ENCODE measurements at regions not wholly inside any gene's neighbourhood (a gene's known extent, or its start where the extent isn't known, plus 50 kb on each side); places are given as distances from the start of the nearest gene placed in this dataset.

DNA sequence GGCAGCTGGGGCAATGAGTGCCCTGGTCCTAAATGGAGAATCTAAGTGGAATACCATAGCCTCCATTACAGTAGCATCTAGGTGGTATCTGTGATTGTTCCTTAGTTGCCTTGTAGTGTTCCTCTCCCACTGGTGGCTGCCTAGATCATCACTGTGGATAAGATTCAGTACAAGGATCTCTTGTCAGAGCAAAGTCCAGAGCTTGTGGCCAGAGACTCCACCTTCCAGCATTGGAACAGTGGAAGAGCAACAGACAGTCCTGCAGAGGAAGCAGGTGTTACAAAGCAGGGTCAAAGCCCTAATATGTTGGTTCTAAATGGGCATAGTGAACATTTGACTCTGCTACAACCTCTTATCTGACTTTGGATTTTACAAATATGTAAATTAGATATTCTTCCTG, 194.1 kb upstream of the GRIK2 start:
- no peaks in the 10 kb centered on the region for H3K4me1 ChIP-seq (ENCODE audit: low read length)

DNA sequence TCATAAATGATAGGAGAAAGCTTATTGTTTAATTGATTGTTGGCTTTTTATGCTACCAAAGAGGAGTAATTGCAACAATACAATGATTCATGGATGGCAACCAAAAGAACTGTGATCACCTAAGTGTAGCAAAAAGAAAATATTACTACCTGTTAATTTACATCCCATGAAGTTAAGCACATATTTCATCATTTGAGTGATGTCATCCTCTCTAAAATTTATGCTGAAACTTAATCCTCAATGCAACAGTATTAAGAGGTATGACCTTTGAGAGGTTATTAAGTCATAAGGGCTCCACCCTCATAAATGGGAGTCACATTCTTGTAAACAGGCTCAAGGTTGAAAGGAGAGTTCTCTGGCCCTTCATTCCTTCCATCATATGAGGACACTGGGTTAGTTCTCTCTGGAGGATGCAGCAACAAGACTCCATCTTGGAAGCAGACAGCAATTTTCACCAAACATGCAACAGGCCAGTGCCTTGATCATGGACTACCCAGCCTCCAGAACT, 190.6 kb upstream of the GRIK2 start:
- Histone ChIP-seq H3K4me3 (ENCODE audit: low read length) (no peak overlapping the region), H3K4me2 (ENCODE audit: low read depth, low read length, poor library complexity, severe bottlenecking) (no peak overlapping the region), H3K27me3 (ENCODE audit: low read length) (no peaks in the 10 kb centered on the region), H2AFZ (ENCODE audit: low read length) (no peak overlapping the region), H3K79me2 (ENCODE audit: low read length) (no peaks in the 10 kb centered on the region), H3K4me1 (ENCODE audit: low read length) (no peaks in the 10 kb centered on the region), H3K36me3 (ENCODE audit: insufficient read depth, low read length) (no peaks in the 10 kb centered on the region), H3K27ac (ENCODE audit: low read length) (no peak overlapping the region), H3K9ac (ENCODE audit: low read length) (no peak overlapping the region), H3K9me2 (replicated peaks; ENCODE audit: insufficient read depth, low read length) (no peaks in the 10 kb centered on the region), H4K20me1 (ENCODE audit: insufficient read depth, low read depth, low read length) (no peaks in the 10 kb centered on the region), H3K9me3 (ENCODE audit: low read length) (no peaks in the 10 kb centered on the region)
- no peak for DNase-seq

More for the DNA sequence above, 194.1 kb upstream of the GRIK2 start:
- no peak overlapping the region for H3K4me2 ChIP-seq (ENCODE audit: low read depth, low read length, poor library complexity, severe bottlenecking)
- H3K36me3 ChIP-seq (ENCODE audit: insufficient read depth, low read length) = no peaks in the 10 kb centered on the region
- no peaks in the 10 kb centered on the region for H3K9me3 ChIP-seq (ENCODE audit: low read length)
- no peak for DNase-seq
- H2AFZ ChIP-seq (ENCODE audit: low read length) = no peak overlapping the region
- no peak overlapping the region for H3K9ac ChIP-seq (ENCODE audit: low read length)
- no peaks in the 10 kb centered on the region for H3K27me3 ChIP-seq (ENCODE audit: low read length)
- no peaks in the 10 kb centered on the region for H3K9me2 ChIP-seq (replicated peaks; ENCODE audit: insufficient read depth, low read length)
- H3K4me3 ChIP-seq (ENCODE audit: low read length) = no peak overlapping the region
- no peak overlapping the region for H3K27ac ChIP-seq (ENCODE audit: low read length)
- H3K79me2 ChIP-seq (ENCODE audit: low read length) = no peaks in the 10 kb centered on the region
- H4K20me1 ChIP-seq (ENCODE audit: insufficient read depth, low read depth, low read length) = no peaks in the 10 kb centered on the region

DNA sequence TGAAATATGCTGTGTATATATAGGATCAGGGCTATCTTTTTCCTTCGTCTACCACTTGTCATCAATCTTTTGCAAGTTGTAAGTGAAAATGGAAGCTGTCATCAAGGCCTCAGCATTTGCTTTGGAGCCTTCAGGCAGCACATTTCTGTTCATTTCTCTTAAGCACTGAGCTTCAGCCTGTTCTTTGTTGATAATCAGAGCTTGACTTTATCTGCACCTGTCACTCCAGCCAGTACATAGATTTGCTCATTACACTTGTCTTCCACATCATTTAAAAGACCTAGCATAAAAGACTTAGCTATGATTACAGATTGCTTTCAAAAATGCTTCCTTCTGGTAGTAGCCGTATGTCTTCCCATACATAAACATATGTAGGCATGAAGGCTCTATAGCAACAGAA, 189.8 kb upstream of the GRIK2 start:
- Histone ChIP-seq H3K36me3 (ENCODE audit: insufficient read depth, low read length) (no peaks in the 10 kb centered on the region), H3K4me2 (ENCODE audit: low read depth, low read length, poor library complexity, severe bottlenecking) (no peak overlapping the region), H2AFZ (ENCODE audit: low read length) (no peak overlapping the region), H3K27ac (ENCODE audit: low read length) (no peak overlapping the region), H3K79me2 (ENCODE audit: low read length) (no peaks in the 10 kb centered on the region), H3K4me1 (ENCODE audit: low read length) (no peaks in the 10 kb centered on the region), H3K9ac (ENCODE audit: low read length) (no peak overlapping the region), H3K27me3 (ENCODE audit: low read length) (no peaks in the 10 kb centered on the region), H3K9me2 (replicated peaks; ENCODE audit: insufficient read depth, low read length) (no peaks in the 10 kb centered on the region), H4K20me1 (ENCODE audit: insufficient read depth, low read depth, low read length) (no peaks in the 10 kb centered on the region), H3K4me3 (ENCODE audit: low read length) (no peak overlapping the region), H3K9me3 (ENCODE audit: low read length) (no peaks in the 10 kb centered on the region)
- DNase-seq = no peak

DNA sequence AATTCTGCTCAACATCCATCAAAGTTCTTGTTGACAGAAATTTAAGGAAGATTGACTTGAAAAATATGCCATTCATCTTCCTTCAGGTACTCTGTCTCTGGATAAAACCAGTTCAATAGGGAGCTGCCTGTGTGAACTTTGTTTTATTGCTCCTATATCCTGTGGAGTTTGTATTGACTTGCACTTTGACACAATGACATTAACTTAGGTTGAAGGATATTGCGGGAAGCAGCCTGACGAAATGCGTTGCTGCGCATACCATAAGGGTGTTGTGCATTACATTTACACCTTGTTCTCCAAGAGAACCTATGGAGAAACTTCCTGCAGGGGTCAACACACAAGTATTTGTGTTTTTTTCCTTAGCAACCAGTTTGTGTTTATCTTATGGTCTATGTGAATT, 185.4 kb upstream of the GRIK2 start:
- H3K27me3 ChIP-seq (ENCODE audit: low read length) = no peaks in the 10 kb centered on the region
- no peak overlapping the region for H2AFZ ChIP-seq (ENCODE audit: low read length)
- H4K20me1 ChIP-seq (ENCODE audit: insufficient read depth, low read depth, low read length) = no peaks in the 10 kb centered on the region
- H3K79me2 ChIP-seq (ENCODE audit: low read length) = no peaks in the 10 kb centered on the region
- H3K4me3 ChIP-seq (ENCODE audit: low read length) = no peak overlapping the region
- no peaks in the 10 kb centered on the region for H3K9me2 ChIP-seq (replicated peaks; ENCODE audit: insufficient read depth, low read length)
- no peak overlapping the region for H3K9ac ChIP-seq (ENCODE audit: low read length)
- no peaks in the 10 kb centered on the region for H3K36me3 ChIP-seq (ENCODE audit: insufficient read depth, low read length)
- H3K4me1 ChIP-seq (ENCODE audit: low read length) = no peaks in the 10 kb centered on the region
- no peak overlapping the region for H3K27ac ChIP-seq (ENCODE audit: low read length)
- no peak for DNase-seq
- no peak overlapping the region for H3K4me2 ChIP-seq (ENCODE audit: low read depth, low read length, poor library complexity, severe bottlenecking)
- H3K9me3 ChIP-seq (ENCODE audit: low read length) = no peaks in the 10 kb centered on the region

- H3K9me3 ChIP-seq (ENCODE audit: low read length) = no peaks in the 10 kb centered on the region
- no peak overlapping the region for H3K27ac ChIP-seq (ENCODE audit: low read length)
- no peaks in the 10 kb centered on the region for H3K4me1 ChIP-seq (ENCODE audit: low read length)
- H3K36me3 ChIP-seq (ENCODE audit: insufficient read depth, low read length) = no peaks in the 10 kb centered on the region
- DNase-seq = no peak
- no peaks in the 10 kb centered on the region for H3K79me2 ChIP-seq (ENCODE audit: low read length)
- no peak overlapping the region for H3K4me3 ChIP-seq (ENCODE audit: low read length)
- H2AFZ ChIP-seq (ENCODE audit: low read length) = no peak overlapping the region
- H3K9me2 ChIP-seq (replicated peaks; ENCODE audit: insufficient read depth, low read length) = no peaks in the 10 kb centered on the region
- no peaks in the 10 kb centered on the region for H3K27me3 ChIP-seq (ENCODE audit: low read length)
- H3K4me2 ChIP-seq (ENCODE audit: low read depth, low read length, poor library complexity, severe bottlenecking) = no peak overlapping the region
- no peaks in the 10 kb centered on the region for H4K20me1 ChIP-seq (ENCODE audit: insufficient read depth, low read depth, low read length)
- no peak overlapping the region for H3K9ac ChIP-seq (ENCODE audit: low read length)
These were observed 180.9 kb upstream of the GRIK2 start for GRCh38 chr6:101212640-101213039.

DNA sequence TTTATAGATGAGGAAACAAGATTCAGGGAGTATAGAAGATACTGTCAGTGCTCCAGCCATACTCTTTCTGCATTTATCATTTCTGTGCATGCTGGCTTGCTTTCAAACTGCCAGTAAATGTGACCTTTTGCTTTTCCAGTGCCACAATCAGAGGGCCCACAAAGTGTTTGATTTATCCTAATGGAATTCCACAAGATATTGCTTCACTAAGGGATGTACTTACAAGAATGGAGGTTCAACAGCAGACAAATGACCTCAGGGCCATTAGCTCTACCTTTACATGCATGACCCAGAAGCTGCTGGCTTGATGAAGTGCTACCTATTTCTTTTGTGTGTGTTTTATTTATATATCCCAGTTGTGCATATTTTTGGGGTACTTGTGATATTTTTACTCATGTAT, 171.5 kb upstream of the GRIK2 start:
- Histone ChIP-seq H3K27ac (ENCODE audit: low read length) (no peak overlapping the region), H3K36me3 (ENCODE audit: insufficient read depth, low read length) (no peaks in the 10 kb centered on the region), H3K9me2 (replicated peaks; ENCODE audit: insufficient read depth, low read length) (no peaks in the 10 kb centered on the region), H3K9me3 (ENCODE audit: low read length) (no peaks in the 10 kb centered on the region), H3K4me1 (ENCODE audit: low read length) (no peaks in the 10 kb centered on the region), H3K9ac (ENCODE audit: low read length) (no peak overlapping the region), H3K27me3 (ENCODE audit: low read length) (no peaks in the 10 kb centered on the region), H3K79me2 (ENCODE audit: low read length) (no peaks in the 10 kb centered on the region), H3K4me2 (ENCODE audit: low read depth, low read length, poor library complexity, severe bottlenecking) (no peak overlapping the region), H4K20me1 (ENCODE audit: insufficient read depth, low read depth, low read length) (no peaks in the 10 kb centered on the region), H2AFZ (ENCODE audit: low read length) (no peak overlapping the region), H3K4me3 (ENCODE audit: low read length) (no peak overlapping the region)
- DNase-seq = no peak

DNA sequence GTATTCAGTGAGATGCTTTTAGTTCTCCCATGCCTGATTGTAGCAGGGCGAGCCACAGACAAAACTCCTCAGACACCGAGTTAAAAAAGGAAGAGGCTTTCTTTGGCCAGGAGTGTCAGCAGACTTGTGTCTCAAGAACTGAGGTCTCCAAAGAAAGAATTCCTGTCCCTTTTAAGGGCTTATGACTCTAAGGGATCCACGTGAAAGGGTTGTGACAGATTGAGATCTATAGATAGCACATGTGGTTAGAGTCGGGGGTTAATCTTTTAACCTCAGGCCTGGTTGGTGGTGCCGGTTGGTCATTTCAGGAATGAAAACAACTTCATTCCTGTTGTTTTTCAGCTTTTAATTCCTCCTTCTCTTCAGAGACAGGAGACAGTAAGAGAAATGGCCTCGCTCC, 168.8 kb upstream of the GRIK2 start:
- Histone ChIP-seq H3K9me3 (ENCODE audit: low read length) (no peaks in the 10 kb centered on the region), H3K79me2 (ENCODE audit: low read length) (no peaks in the 10 kb centered on the region), H3K27ac (ENCODE audit: low read length) (no peak overlapping the region), H3K9me2 (replicated peaks; ENCODE audit: insufficient read depth, low read length) (no peaks in the 10 kb centered on the region), H2AFZ (ENCODE audit: low read length) (no peak overlapping the region), H3K27me3 (ENCODE audit: low read length) (no peaks in the 10 kb centered on the region), H3K9ac (ENCODE audit: low read length) (no peak overlapping the region), H3K4me1 (ENCODE audit: low read length) (no peaks in the 10 kb centered on the region), H3K4me2 (ENCODE audit: low read depth, low read length, poor library complexity, severe bottlenecking) (no peak overlapping the region), H3K4me3 (ENCODE audit: low read length) (no peak overlapping the region), H3K36me3 (ENCODE audit: insufficient read depth, low read length) (no peaks in the 10 kb centered on the region), H4K20me1 (ENCODE audit: insufficient read depth, low read depth, low read length) (no peaks in the 10 kb centered on the region)
- no peak for DNase-seq

DNA sequence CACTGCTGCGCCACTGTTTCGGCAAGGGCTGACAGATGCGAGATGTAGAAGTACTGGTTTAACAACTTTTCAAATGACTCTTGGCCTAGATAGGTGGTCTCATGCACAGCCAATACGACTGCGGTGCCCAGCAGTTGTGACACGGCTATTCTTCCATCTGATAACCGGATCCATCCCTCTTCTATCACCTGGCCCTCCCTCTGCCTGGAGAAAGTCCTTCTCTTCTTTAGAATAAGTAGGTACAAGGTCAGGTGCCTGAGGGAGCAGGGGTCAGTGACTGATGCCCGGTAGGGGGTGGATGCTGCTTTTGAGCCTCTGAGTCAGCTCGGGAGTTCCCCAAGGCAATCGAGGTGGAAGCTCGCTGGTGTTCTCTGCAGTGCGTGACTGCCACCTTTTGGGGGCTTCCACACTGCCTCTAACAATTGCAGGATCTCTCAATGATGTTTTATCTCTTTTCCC, 166.8 kb upstream of the GRIK2 start:
- H3K9ac ChIP-seq (ENCODE audit: low read length) = no peak overlapping the region
- no peaks in the 10 kb centered on the region for H4K20me1 ChIP-seq (ENCODE audit: insufficient read depth, low read depth, low read length)
- no peak overlapping the region for H3K4me3 ChIP-seq (ENCODE audit: low read length)
- H3K4me1 ChIP-seq (ENCODE audit: low read length) = no peaks in the 10 kb centered on the region
- no peak overlapping the region for H3K27ac ChIP-seq (ENCODE audit: low read length)
- H3K27me3 ChIP-seq (ENCODE audit: low read length) = no peaks in the 10 kb centered on the region
- no peak overlapping the region for H2AFZ ChIP-seq (ENCODE audit: low read length)
- H3K79me2 ChIP-seq (ENCODE audit: low read length) = no peaks in the 10 kb centered on the region
- no peaks in the 10 kb centered on the region for H3K9me2 ChIP-seq (replicated peaks; ENCODE audit: insufficient read depth, low read length)
- no peaks in the 10 kb centered on the region for H3K9me3 ChIP-seq (ENCODE audit: low read length)
- H3K4me2 ChIP-seq (ENCODE audit: low read depth, low read length, poor library complexity, severe bottlenecking) = no peak overlapping the region
- H3K36me3 ChIP-seq (ENCODE audit: insufficient read depth, low read length) = no peaks in the 10 kb centered on the region
- peak; percentile 72 for DNase-seq

- no peak overlapping the region for H3K27ac ChIP-seq (ENCODE audit: low read length)
- H3K4me1 ChIP-seq (ENCODE audit: low read length) = no peaks in the 10 kb centered on the region
- H3K4me3 ChIP-seq (ENCODE audit: low read length) = no peak overlapping the region
- no peak overlapping the region for H3K9ac ChIP-seq (ENCODE audit: low read length)
- H4K20me1 ChIP-seq (ENCODE audit: insufficient read depth, low read depth, low read length) = no peaks in the 10 kb centered on the region
- H2AFZ ChIP-seq (ENCODE audit: low read length) = no peak overlapping the region
- no peaks in the 10 kb centered on the region for H3K27me3 ChIP-seq (ENCODE audit: low read length)
- H3K36me3 ChIP-seq (ENCODE audit: insufficient read depth, low read length) = no peaks in the 10 kb centered on the region
- H3K9me3 ChIP-seq (ENCODE audit: low read length) = no peaks in the 10 kb centered on the region
- H3K79me2 ChIP-seq (ENCODE audit: low read length) = no peaks in the 10 kb centered on the region
- H3K4me2 ChIP-seq (ENCODE audit: low read depth, low read length, poor library complexity, severe bottlenecking) = no peak overlapping the region
- DNase-seq = no peak
- H3K9me2 ChIP-seq (replicated peaks; ENCODE audit: insufficient read depth, low read length) = no peaks in the 10 kb centered on the region
These were observed 162.6 kb upstream of the GRIK2 start for GRCh38 chr6:101230866-101231265.

All from Karpas-422 (cell line).